VCaP (cell line): ENCODE measurements at regions not wholly inside any gene's neighbourhood (a gene's known extent, or its start where the extent isn't known, plus 50 kb on each side); places are given as distances from the start of the nearest gene placed in this dataset.
A peak's percentile ranks its signal among the peaks of the same experiment; 100 is the strongest.
"Not testable (repeated sequence)": the region's sequence is repeated elsewhere in the genome, so short reads cannot be mapped to it uniquely, and the experiment has no call there.

Experiments used
- H3K27ac ChIP-seq: fragments of 450-650 bp; 2 replicates; pipeline ENCODE4 v1.5.1; 2017
- CTCF ChIP-seq: fragments of 450-650 bp; conservative IDR thresholded peaks from 2 replicates; pipeline ENCODE4 v1.5.1; 2017; ENCODE audit warnings: mild to moderate bottlenecking, moderate library complexity

GRCh38 chr12:82627799-82628198 is 58.9 kb upstream of the TMTC2 start:
- TF ChIP-seq CTCF, result peak; percentile 87
- H3K27ac ChIP-seq, result no peak overlapping the region

- not testable (repeated sequence) for H3K27ac ChIP-seq
These were observed 52.0 kb upstream of the TMTC2 start for GRCh38 chr12:82634495-82635258.

GRCh38 chr12:82635263-82635662 is 51.4 kb upstream of the TMTC2 start:
- no peak overlapping the region for H3K27ac ChIP-seq
- TF ChIP-seq CTCF, result no peak
